Mammary epithelial cell (primary cell): ENCODE measurements at regions not wholly inside any gene's neighbourhood (a gene's known extent, or its start where the extent isn't known, plus 50 kb on each side); places are given as distances from the start of the nearest gene placed in this dataset.
"Not testable (repeated sequence)": the region's sequence is repeated elsewhere in the genome, so short reads cannot be mapped to it uniquely, and the experiment has no call there.

Experiments used
- CTCF ChIP-seq, 2 donors: IDR thresholded peaks in 1 of 2; conservative IDR thresholded peaks in 1 of 2; 2 replicates each; pipeline ENCODE4 v1.5.1; 2011 to 2012; ENCODE audit warnings: inconsistent platforms in 2 of 2, low read length in 2 of 2, mild to moderate bottlenecking in 2 of 2, control low read depth in 1 of 2, low read depth in 1 of 2; ENCODE audit not compliant: insufficient read depth in 1 of 2; ENCODE audit errors: extremely low read depth in 1 of 2
- EZH2 ChIP-seq: IDR thresholded peaks from 2 replicates; pipeline ENCODE4 v1.6.1; 2012; ENCODE audit warnings: low read length, inconsistent platforms, borderline replicate concordance

DNA sequence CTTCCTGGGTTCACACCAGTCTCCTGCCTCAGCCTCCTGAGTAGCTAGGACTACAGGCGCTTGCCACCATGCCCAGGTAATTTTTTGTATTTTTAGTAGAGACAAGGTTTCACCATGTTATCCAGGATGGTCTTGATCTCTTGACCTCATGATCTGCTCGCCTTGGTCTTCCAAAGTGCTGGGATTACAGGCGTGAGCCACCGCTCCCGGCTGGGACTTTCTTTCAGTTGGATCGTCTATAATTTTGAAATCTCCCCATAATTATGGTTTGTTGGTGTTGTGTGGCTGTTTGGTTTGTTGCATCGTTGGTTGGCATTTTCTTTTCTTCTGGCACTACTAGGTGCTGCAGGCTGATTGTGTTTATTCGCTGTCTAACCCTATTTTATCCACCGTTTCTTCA lies 343.6 kb upstream of the NPAP1 start:
- not testable (repeated sequence) for TF ChIP-seq CTCF (conservative IDR thresholded peaks at IDR 0.05 in 1 of 2, IDR thresholded peaks at IDR 0.05 in 1 of 2; ENCODE audit: extremely low read depth in 1 of 2, insufficient read depth in 1 of 2, low read depth in 1 of 2, low read length in 2 of 2); EZH2
